Erythroblast (primary cell): ENCODE measurements at regions not wholly inside any gene's neighbourhood (a gene's known extent, or its start where the extent isn't known, plus 50 kb on each side); places are given as distances from the start of the nearest gene placed in this dataset.

Experiments
- GATA1 ChIP-seq: IDR thresholded peaks from 2 replicates; pipeline ENCODE4 v1.6.1; 2011; ENCODE audit warnings: low read depth, mild to moderate bottlenecking, control low read depth, low read length, moderate library complexity
- POLR2A ChIP-seq: IDR thresholded peaks from 2 replicates; pipeline ENCODE4 v1.6.1; 2011; ENCODE audit warnings: mild to moderate bottlenecking, low read length

DNA sequence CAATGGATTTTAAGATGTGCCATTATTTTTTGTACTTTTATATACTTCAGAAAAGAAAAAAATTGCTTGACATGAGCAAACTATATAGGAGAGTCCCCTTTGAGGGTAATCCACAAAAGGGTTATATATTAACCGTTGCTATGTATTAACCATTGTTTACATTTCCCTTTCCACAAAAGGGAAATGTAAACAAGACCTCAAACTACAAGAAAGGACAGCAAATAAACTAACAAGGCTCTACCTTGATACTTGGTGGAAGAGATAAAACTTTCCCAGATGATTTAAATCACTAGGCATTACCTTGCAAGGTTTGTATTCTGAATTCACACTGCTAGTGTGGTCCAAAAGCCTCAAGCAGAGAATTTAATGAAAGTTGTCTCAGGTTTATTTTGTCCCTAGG lies 616.3 kb upstream of the BCHE start:
- no peak for TF ChIP-seq POLR2A
- no peak for TF ChIP-seq GATA1
